Neural cell (in vitro differentiated cells): ENCODE measurements at regions not wholly inside any gene's neighbourhood (a gene's known extent, or its start where the extent isn't known, plus 50 kb on each side); places are given as distances from the start of the nearest gene placed in this dataset.

ENCODE experiments used
- H2AFZ ChIP-seq: fragments of 200-600, 300-800 bp; sonication (generic), shearing (Covaris generic); 2 replicates; pipeline ENCODE4 v1.6.0; 2014; ENCODE audit warnings: low read depth, mild to moderate bottlenecking, antibody characterized with exemption, low read length, moderate library complexity
- H3F3A ChIP-seq: fragments of 200-600 bp; shearing (Covaris generic); 2 replicates; pipeline ENCODE4 v1.6.1; 2016; ENCODE audit warnings: mild to moderate bottlenecking, moderate library complexity, mixed read lengths, antibody characterized with exemption, low read length; ENCODE audit not compliant: insufficient read depth, poor library complexity, severe bottlenecking
- H3K27ac ChIP-seq: fragments of 200-600, 300-800 bp; sonication (generic), shearing (Covaris generic); 2 replicates; pipeline ENCODE4 v1.5.1; 2014; ENCODE audit warnings: mild to moderate bottlenecking, low read length, moderate library complexity
- H3K27me3 ChIP-seq: fragments of 300-800, 200-600 bp; sonication (generic), shearing (Covaris generic); 2 replicates; pipeline ENCODE4 v1.6.0; 2014; ENCODE audit warnings: mild to moderate bottlenecking, low read depth, low read length, moderate library complexity; ENCODE audit not compliant: insufficient read depth
- H3K36me3 ChIP-seq: fragments of 300-800, 200-600 bp; sonication (generic), shearing (Covaris generic); 2 replicates; pipeline ENCODE4 v1.5.1; 2014; ENCODE audit warnings: mild to moderate bottlenecking, antibody characterized with exemption, low read length, moderate library complexity; ENCODE audit not compliant: insufficient read depth
- H3K4me2 ChIP-seq: fragments of 300-800, 200-600 bp; sonication (generic), shearing (Covaris generic); 2 replicates; pipeline ENCODE4 v1.6.0; 2014; ENCODE audit warnings: mild to moderate bottlenecking, low read length
- H3K4me3 ChIP-seq: fragments of 300-800, 200-600 bp; sonication (generic), shearing (Covaris generic); 2 replicates; pipeline ENCODE4 v1.5.1; 2014; ENCODE audit warnings: mild to moderate bottlenecking, low read length, moderate library complexity
- H3K79me2 ChIP-seq: fragments of 200-600 bp; shearing (Covaris generic); replicated peaks from 2 replicates; pipeline ENCODE4 v1.6.0; 2014; ENCODE audit warnings: mild to moderate bottlenecking, low read length, moderate library complexity; ENCODE audit not compliant: insufficient read depth
- H3K9ac ChIP-seq: fragments of 300-800, 200-600 bp; sonication (generic), shearing (Covaris generic); 2 replicates; pipeline ENCODE4 v1.6.1; 2016; ENCODE audit warnings: mild to moderate bottlenecking, low read length, mixed read lengths
- H3K9me2 ChIP-seq: fragments of 200-600 bp; shearing (Covaris generic); 2 replicates; pipeline ENCODE4 v1.6.1; 2016; ENCODE audit warnings: mild to moderate bottlenecking, low read length, mixed read lengths; ENCODE audit not compliant: insufficient read depth
- H3K9me3 ChIP-seq: fragments of 200-600, 300-800 bp; sonication (generic), shearing (Covaris generic); 2 replicates; pipeline ENCODE4 v1.6.1; 2016; ENCODE audit warnings: mild to moderate bottlenecking, mixed run types, low read length, moderate library complexity, mixed read lengths
- H4K20me1 ChIP-seq: fragments of 200-600 bp; shearing (Covaris generic); 2 replicates; pipeline ENCODE4 v1.6.1; 2016; ENCODE audit warnings: mild to moderate bottlenecking, mixed run types; ENCODE audit not compliant: insufficient read depth
- EP300 ChIP-seq: fragments of 450-650 bp; conservative IDR thresholded peaks from 2 replicates; pipeline ENCODE4 v1.6.1; 2014; ENCODE audit warnings: antibody characterized with exemption, mild to moderate bottlenecking, moderate library complexity; ENCODE audit not compliant: poor library complexity, severe bottlenecking
- EZH2 ChIP-seq: fragments of 200-600, 300-800 bp; shearing (Covaris generic), sonication (generic); IDR thresholded peaks from 2 replicates; pipeline ENCODE4 v1.6.1; 2014; ENCODE audit warnings: antibody characterized with exemption, low read length, borderline replicate concordance, mild to moderate bottlenecking; ENCODE audit not compliant: insufficient read depth, poor library complexity, severe bottlenecking
- MXI1 ChIP-seq: fragments of 450-650 bp; conservative IDR thresholded peaks from 2 replicates; pipeline ENCODE4 v1.6.1; 2014; ENCODE audit warnings: antibody characterized with exemption, mild to moderate bottlenecking; ENCODE audit not compliant: poor library complexity, severe bottlenecking
- POLR2AphosphoS5 ChIP-seq: IDR thresholded peaks from 2 replicates; pipeline ENCODE4 v1.6.1; 2012
- RAD21 ChIP-seq: fragments of 450-650 bp; conservative IDR thresholded peaks from 2 replicates; pipeline ENCODE4 v1.6.1; 2014; ENCODE audit warnings: antibody characterized with exemption, mild to moderate bottlenecking, moderate library complexity
- SMC3 ChIP-seq: fragments of 450-650 bp; conservative IDR thresholded peaks from 2 replicates; pipeline ENCODE4 v1.6.1; 2014; ENCODE audit warnings: antibody characterized with exemption, mild to moderate bottlenecking, moderate library complexity; ENCODE audit not compliant: poor library complexity
- TAF1 ChIP-seq: IDR thresholded peaks from 2 replicates; pipeline ENCODE4 v1.6.1; 2012; ENCODE audit warnings: low read depth
- TF ChIP-seq, protein P1 (sequence below): fragments of 450-650 bp; IDR thresholded peaks from 2 replicates; pipeline ENCODE4 v1.5.1; 2014; ENCODE audit warnings: antibody characterized with exemption, mild to moderate bottlenecking, moderate library complexity; ENCODE audit not compliant: poor library complexity, severe bottlenecking
- TF ChIP-seq, protein P2 (sequence below): IDR thresholded peaks from 2 replicates; pipeline ENCODE4 v1.6.1; 2012; ENCODE audit warnings: borderline replicate concordance

DNA sequence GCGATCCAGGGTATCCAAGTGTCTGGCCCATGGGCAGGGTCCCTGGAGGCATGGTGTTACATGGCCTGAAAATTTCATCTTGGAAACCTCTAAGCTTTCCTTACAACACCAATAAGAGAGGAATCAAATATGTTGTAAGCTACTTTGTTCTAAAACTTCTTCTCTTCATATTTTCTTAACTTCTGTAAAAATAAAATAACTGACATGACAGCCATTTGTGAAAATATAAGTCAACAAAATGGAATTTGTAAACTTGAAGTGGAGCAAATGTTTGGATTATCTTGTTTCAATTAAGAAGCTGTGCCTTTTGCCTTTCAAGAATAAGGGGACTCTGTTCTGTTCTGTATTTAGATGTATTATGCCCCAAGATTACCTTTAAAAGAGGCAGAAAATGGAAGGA is 319.7 kb downstream of the LPIN1 start:
- no peak overlapping the region for H3K4me3 ChIP-seq
- H3K27me3 ChIP-seq = no peaks in the 10 kb centered on the region
- peaks cover 3% of the 10 kb centered on the region for H3K9me3 ChIP-seq
- H3K9me2 ChIP-seq = no peaks in the 10 kb centered on the region
- no peak overlapping the region for H3K9ac ChIP-seq
- no peak overlapping the region for H3K4me2 ChIP-seq
- no peak overlapping the region for H3K27ac ChIP-seq
- no peaks in the 10 kb centered on the region for H4K20me1 ChIP-seq
- H3F3A ChIP-seq = no peaks in the 10 kb centered on the region
- H2AFZ ChIP-seq = no peak overlapping the region
- TF ChIP-seq RAD21 (no peak), EZH2 (no peak), POLR2AphosphoS5 (no peak), MXI1 (no peak), SMC3 (no peak), EP300 (no peak), TAF1 (no peak)
- TF ChIP-seq, protein P1, sequence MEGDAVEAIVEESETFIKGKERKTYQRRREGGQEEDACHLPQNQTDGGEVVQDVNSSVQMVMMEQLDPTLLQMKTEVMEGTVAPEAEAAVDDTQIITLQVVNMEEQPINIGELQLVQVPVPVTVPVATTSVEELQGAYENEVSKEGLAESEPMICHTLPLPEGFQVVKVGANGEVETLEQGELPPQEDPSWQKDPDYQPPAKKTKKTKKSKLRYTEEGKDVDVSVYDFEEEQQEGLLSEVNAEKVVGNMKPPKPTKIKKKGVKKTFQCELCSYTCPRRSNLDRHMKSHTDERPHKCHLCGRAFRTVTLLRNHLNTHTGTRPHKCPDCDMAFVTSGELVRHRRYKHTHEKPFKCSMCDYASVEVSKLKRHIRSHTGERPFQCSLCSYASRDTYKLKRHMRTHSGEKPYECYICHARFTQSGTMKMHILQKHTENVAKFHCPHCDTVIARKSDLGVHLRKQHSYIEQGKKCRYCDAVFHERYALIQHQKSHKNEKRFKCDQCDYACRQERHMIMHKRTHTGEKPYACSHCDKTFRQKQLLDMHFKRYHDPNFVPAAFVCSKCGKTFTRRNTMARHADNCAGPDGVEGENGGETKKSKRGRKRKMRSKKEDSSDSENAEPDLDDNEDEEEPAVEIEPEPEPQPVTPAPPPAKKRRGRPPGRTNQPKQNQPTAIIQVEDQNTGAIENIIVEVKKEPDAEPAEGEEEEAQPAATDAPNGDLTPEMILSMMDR = no peak
- TF ChIP-seq, protein P2, sequence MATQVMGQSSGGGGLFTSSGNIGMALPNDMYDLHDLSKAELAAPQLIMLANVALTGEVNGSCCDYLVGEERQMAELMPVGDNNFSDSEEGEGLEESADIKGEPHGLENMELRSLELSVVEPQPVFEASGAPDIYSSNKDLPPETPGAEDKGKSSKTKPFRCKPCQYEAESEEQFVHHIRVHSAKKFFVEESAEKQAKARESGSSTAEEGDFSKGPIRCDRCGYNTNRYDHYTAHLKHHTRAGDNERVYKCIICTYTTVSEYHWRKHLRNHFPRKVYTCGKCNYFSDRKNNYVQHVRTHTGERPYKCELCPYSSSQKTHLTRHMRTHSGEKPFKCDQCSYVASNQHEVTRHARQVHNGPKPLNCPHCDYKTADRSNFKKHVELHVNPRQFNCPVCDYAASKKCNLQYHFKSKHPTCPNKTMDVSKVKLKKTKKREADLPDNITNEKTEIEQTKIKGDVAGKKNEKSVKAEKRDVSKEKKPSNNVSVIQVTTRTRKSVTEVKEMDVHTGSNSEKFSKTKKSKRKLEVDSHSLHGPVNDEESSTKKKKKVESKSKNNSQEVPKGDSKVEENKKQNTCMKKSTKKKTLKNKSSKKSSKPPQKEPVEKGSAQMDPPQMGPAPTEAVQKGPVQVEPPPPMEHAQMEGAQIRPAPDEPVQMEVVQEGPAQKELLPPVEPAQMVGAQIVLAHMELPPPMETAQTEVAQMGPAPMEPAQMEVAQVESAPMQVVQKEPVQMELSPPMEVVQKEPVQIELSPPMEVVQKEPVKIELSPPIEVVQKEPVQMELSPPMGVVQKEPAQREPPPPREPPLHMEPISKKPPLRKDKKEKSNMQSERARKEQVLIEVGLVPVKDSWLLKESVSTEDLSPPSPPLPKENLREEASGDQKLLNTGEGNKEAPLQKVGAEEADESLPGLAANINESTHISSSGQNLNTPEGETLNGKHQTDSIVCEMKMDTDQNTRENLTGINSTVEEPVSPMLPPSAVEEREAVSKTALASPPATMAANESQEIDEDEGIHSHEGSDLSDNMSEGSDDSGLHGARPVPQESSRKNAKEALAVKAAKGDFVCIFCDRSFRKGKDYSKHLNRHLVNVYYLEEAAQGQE = no peak
- H3K79me2 ChIP-seq = no peaks in the 10 kb centered on the region
- H3K36me3 ChIP-seq = no peaks in the 10 kb centered on the region

DNA sequence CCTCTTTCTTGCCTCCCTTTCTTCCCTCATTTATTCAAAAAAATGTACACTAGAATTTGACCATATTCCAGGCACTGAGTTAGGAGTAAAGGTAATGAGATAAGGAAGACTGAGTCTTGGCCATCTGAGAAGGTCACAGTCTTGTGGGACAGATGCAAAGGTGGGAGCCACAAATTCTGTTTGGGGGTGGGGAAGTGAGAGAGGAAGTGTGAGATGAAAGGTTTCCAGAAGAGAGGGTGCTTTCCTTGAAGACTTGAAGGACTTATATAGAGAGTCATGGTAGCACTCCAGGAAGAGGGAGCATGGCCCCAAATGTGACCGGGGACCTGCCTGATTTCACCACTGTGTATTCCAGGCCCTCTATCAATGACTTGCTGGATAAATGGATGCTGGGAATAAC is 320.6 kb downstream of the LPIN1 start:
- H3K4me3 ChIP-seq = no peak overlapping the region
- H2AFZ ChIP-seq = no peak overlapping the region
- H3K36me3 ChIP-seq = no peaks in the 10 kb centered on the region
- H3K79me2 ChIP-seq = no peaks in the 10 kb centered on the region
- no peak overlapping the region for H3K4me2 ChIP-seq
- no peaks in the 10 kb centered on the region for H3K9me2 ChIP-seq
- no peaks in the 10 kb centered on the region for H3K27me3 ChIP-seq
- H3K9ac ChIP-seq = no peak overlapping the region
- H4K20me1 ChIP-seq = no peaks in the 10 kb centered on the region
- TF ChIP-seq, protein P1 = no peak
- TF ChIP-seq, protein P2 = no peak
- TF ChIP-seq EP300 (no peak), RAD21 (no peak), POLR2AphosphoS5 (no peak), MXI1 (no peak), TAF1 (no peak), EZH2 (no peak), SMC3 (no peak)
- no peak overlapping the region for H3K27ac ChIP-seq
- peaks cover 3% of the 10 kb centered on the region for H3K9me3 ChIP-seq
- no peaks in the 10 kb centered on the region for H3F3A ChIP-seq
